Activated T-helper 1 cell treated with anti-CD3 and anti-CD28 coated beads, Interleukin-12 subunit alpha, Interleukin-12 subunit beta, Interleukin-2, Interleukin-4 antibody, amounts not matched to agents 30 ng/mL and 10 ng/mL and 1 ng/mL, durations not matched to agents 14 hours and 24 hours and 36 hours (primary cell): ENCODE measurements at regions not wholly inside any gene's neighbourhood (a gene's known extent, or its start where the extent isn't known, plus 50 kb on each side); places are given as distances from the start of the nearest gene placed in this dataset.

ENCODE experiments used
- DNase-seq: peaks from one replicate; pipeline ENCODE4 v3.0.0; 2021; ENCODE audit warnings: low spot score
- H3K27ac Mint-ChIP-seq: one replicate; pipeline ENCODE4 v1.8.0; 2021; ENCODE audit warnings: mild to moderate bottlenecking, mixed read lengths
- H3K27me3 Mint-ChIP-seq: one replicate; pipeline ENCODE4 v1.8.0; 2022; ENCODE audit warnings: mild to moderate bottlenecking, moderate library complexity, mixed read lengths; ENCODE audit not compliant: insufficient read depth
- H3K36me3 Mint-ChIP-seq: one replicate; pipeline ENCODE4 v1.8.0; 2021; ENCODE audit warnings: low read depth, mixed read lengths
- H3K4me1 Mint-ChIP-seq: one replicate; pipeline ENCODE4 v1.8.0; 2021; ENCODE audit warnings: low read depth, mixed read lengths
- H3K4me3 Mint-ChIP-seq: one replicate; pipeline ENCODE4 v1.8.0; 2021; ENCODE audit warnings: mild to moderate bottlenecking, moderate library complexity, mixed read lengths
- H3K9me3 Mint-ChIP-seq: one replicate; pipeline ENCODE4 v1.8.0; 2021; ENCODE audit warnings: mixed read lengths
- intact Hi-C: fragments of 100-400 bp; cut with micrococcal nuclease; formaldehyde crosslinking; loops from one replicate; pipeline ENCODE4 v1.15.1; 2024

GRCh38 chr5:82772281-82772680, 304.9 kb downstream of the TMEM167A start:
- intact Hi-C loops = no loop called here
- H3K36me3 Mint-ChIP-seq = no peaks in the 10 kb centered on the region
- H3K9me3 Mint-ChIP-seq = peaks cover 7% of the 10 kb centered on the region
- no peak overlapping the region for H3K27ac Mint-ChIP-seq
- peaks cover 4% of the 10 kb centered on the region for H3K4me1 Mint-ChIP-seq
- H3K4me3 Mint-ChIP-seq = no peak overlapping the region
- peaks cover 4% of the 10 kb centered on the region for H3K27me3 Mint-ChIP-seq
- no peak for DNase-seq

- peaks cover 12% of the 10 kb centered on the region for H3K27me3 Mint-ChIP-seq
- no peak for DNase-seq
- H3K27ac Mint-ChIP-seq = no peak overlapping the region
- no peaks in the 10 kb centered on the region for H3K4me1 Mint-ChIP-seq
- H3K4me3 Mint-ChIP-seq = no peak overlapping the region
- intact Hi-C loops = no loop called here
- H3K9me3 Mint-ChIP-seq = peaks cover 7% of the 10 kb centered on the region
- no peaks in the 10 kb centered on the region for H3K36me3 Mint-ChIP-seq
Measured at GRCh38 chr5:82766206-82766605, 311.0 kb downstream of the TMEM167A start.

- no peak overlapping the region for H3K4me3 Mint-ChIP-seq
- peaks cover 12% of the 10 kb centered on the region for H3K27me3 Mint-ChIP-seq
- no peak for DNase-seq
- H3K27ac Mint-ChIP-seq = no peak overlapping the region
- intact Hi-C loops = no loop called here
- peaks cover 7% of the 10 kb centered on the region for H3K9me3 Mint-ChIP-seq
- no peaks in the 10 kb centered on the region for H3K4me1 Mint-ChIP-seq
- H3K36me3 Mint-ChIP-seq = no peaks in the 10 kb centered on the region
Measured at GRCh38 chr5:82765765-82766164, 311.4 kb downstream of the TMEM167A start.

- Mint-ChIP-seq H3K4me1 (no peaks in the 10 kb centered on the region), H3K4me3 (no peak overlapping the region), H3K9me3 (no peaks in the 10 kb centered on the region), H3K36me3 (no peaks in the 10 kb centered on the region), H3K27me3 (peaks cover 11% of the 10 kb centered on the region), H3K27ac (no peak overlapping the region)
- intact Hi-C loops = no loop called here
- no peak for DNase-seq
Measured at GRCh38 chr5:82760856-82761255, 316.3 kb downstream of the TMEM167A start.

GRCh38 chr5:82758881-82759280, 318.3 kb downstream of the TMEM167A start:
- no peak overlapping the region for H3K4me3 Mint-ChIP-seq
- DNase-seq = no peak
- H3K27ac Mint-ChIP-seq = no peak overlapping the region
- H3K9me3 Mint-ChIP-seq = no peaks in the 10 kb centered on the region
- H3K4me1 Mint-ChIP-seq = no peaks in the 10 kb centered on the region
- H3K27me3 Mint-ChIP-seq = peaks cover 11% of the 10 kb centered on the region
- intact Hi-C loops = no loop called here
- H3K36me3 Mint-ChIP-seq = no peaks in the 10 kb centered on the region

GRCh38 chr5:82754759-82755158, 322.4 kb downstream of the TMEM167A start:
- Mint-ChIP-seq H3K4me1 (no peaks in the 10 kb centered on the region), H3K27ac (no peak overlapping the region), H3K36me3 (no peaks in the 10 kb centered on the region), H3K27me3 (peaks cover 3% of the 10 kb centered on the region), H3K9me3 (peaks cover 11% of the 10 kb centered on the region), H3K4me3 (no peak overlapping the region)
- DNase-seq = no peak
- intact Hi-C loops = no loop called here

- H3K36me3 Mint-ChIP-seq = no peaks in the 10 kb centered on the region
- H3K27me3 Mint-ChIP-seq = peaks cover 3% of the 10 kb centered on the region
- H3K4me1 Mint-ChIP-seq = peaks cover 3% of the 10 kb centered on the region
- H3K4me3 Mint-ChIP-seq = no peak overlapping the region
- no peak overlapping the region for H3K27ac Mint-ChIP-seq
- intact Hi-C loops = no loop called here
- peaks cover 11% of the 10 kb centered on the region for H3K9me3 Mint-ChIP-seq
- no peak for DNase-seq
Measured at GRCh38 chr5:82754036-82754746, 323.0 kb downstream of the TMEM167A start.

GRCh38 chr5:82753374-82753773, 323.8 kb downstream of the TMEM167A start:
- intact Hi-C loops = no loop called here
- H3K27me3 Mint-ChIP-seq = peaks cover 3% of the 10 kb centered on the region
- DNase-seq = no peak
- no peak overlapping the region for H3K4me3 Mint-ChIP-seq
- peaks cover 11% of the 10 kb centered on the region for H3K4me1 Mint-ChIP-seq
- no peaks in the 10 kb centered on the region for H3K36me3 Mint-ChIP-seq
- peaks cover 11% of the 10 kb centered on the region for H3K9me3 Mint-ChIP-seq
- H3K27ac Mint-ChIP-seq = no peak overlapping the region

GRCh38 chr5:82749461-82749820, 327.8 kb downstream of the TMEM167A start:
- Mint-ChIP-seq H3K4me1 (peaks cover 18% of the 10 kb centered on the region), H3K27me3 (peaks cover 5% of the 10 kb centered on the region), H3K36me3 (no peaks in the 10 kb centered on the region), H3K27ac (no peak overlapping the region), H3K9me3 (peaks cover 15% of the 10 kb centered on the region), H3K4me3 (no peak overlapping the region)
- DNase-seq = no peak
- intact Hi-C loops = no loop called here

GRCh38 chr5:82748688-82749460, 328.3 kb downstream of the TMEM167A start:
- intact Hi-C loops = no loop called here
- DNase-seq = no peak
- Mint-ChIP-seq H3K9me3 (peaks cover 15% of the 10 kb centered on the region), H3K27me3 (peaks cover 5% of the 10 kb centered on the region), H3K36me3 (no peaks in the 10 kb centered on the region), H3K4me3 (no peak overlapping the region), H3K27ac (no peak overlapping the region), H3K4me1 (peaks cover 18% of the 10 kb centered on the region)

GRCh38 chr5:82747986-82748385, 329.2 kb downstream of the TMEM167A start:
- intact Hi-C loops = no loop called here
- no peak overlapping the region for H3K4me3 Mint-ChIP-seq
- peaks cover 5% of the 10 kb centered on the region for H3K27me3 Mint-ChIP-seq
- H3K36me3 Mint-ChIP-seq = no peaks in the 10 kb centered on the region
- H3K9me3 Mint-ChIP-seq = peaks cover 15% of the 10 kb centered on the region
- H3K4me1 Mint-ChIP-seq = peaks cover 18% of the 10 kb centered on the region
- no peak overlapping the region for H3K27ac Mint-ChIP-seq
- no peak for DNase-seq

- Mint-ChIP-seq H3K4me3 (no peak overlapping the region), H3K4me1 (peaks cover 18% of the 10 kb centered on the region), H3K27ac (no peak overlapping the region), H3K36me3 (no peaks in the 10 kb centered on the region), H3K27me3 (peaks cover 5% of the 10 kb centered on the region), H3K9me3 (peaks cover 3% of the 10 kb centered on the region)
- intact Hi-C loops = no loop called here
- DNase-seq = no peak
Measured at GRCh38 chr5:82745016-82745415, 332.2 kb downstream of the TMEM167A start.

- Mint-ChIP-seq H3K27ac (no peak overlapping the region), H3K4me1 (peaks cover 6% of the 10 kb centered on the region), H3K27me3 (no peaks in the 10 kb centered on the region), H3K4me3 (no peak overlapping the region), H3K9me3 (peaks cover 4% of the 10 kb centered on the region), H3K36me3 (peaks cover 2% of the 10 kb centered on the region)
- intact Hi-C loops = no loop called here
- DNase-seq = no peak
Measured at GRCh38 chr5:82738681-82739269, 338.4 kb downstream of the TMEM167A start.
